HepG2 (cell line): ENCODE measurements at regions not wholly inside any gene's neighbourhood (a gene's known extent, or its start where the extent isn't known, plus 50 kb on each side); places are given as distances from the start of the nearest gene placed in this dataset.

ENCODE experiments used
- FIP1L1 ChIP-seq: fragments of 200-400 bp; formaldehyde crosslinking; IDR thresholded peaks from 2 replicates; pipeline ENCODE4 v1.6.1; 2018; ENCODE audit warnings: low read depth, mild to moderate bottlenecking, low read length, moderate library complexity, borderline replicate concordance; ENCODE audit not compliant: insufficient read depth
- ZNF124 ChIP-seq: sonication (generic); formaldehyde crosslinking; IDR thresholded peaks from 2 replicates; pipeline ENCODE4 v1.4.0; 2020; ENCODE audit warnings: missing genetic modification reagents
- ZNF639 ChIP-seq: conservative IDR thresholded peaks from 2 replicates; pipeline ENCODE4 v1.6.1; 2018; ENCODE audit warnings: missing genetic modification reagents

DNA sequence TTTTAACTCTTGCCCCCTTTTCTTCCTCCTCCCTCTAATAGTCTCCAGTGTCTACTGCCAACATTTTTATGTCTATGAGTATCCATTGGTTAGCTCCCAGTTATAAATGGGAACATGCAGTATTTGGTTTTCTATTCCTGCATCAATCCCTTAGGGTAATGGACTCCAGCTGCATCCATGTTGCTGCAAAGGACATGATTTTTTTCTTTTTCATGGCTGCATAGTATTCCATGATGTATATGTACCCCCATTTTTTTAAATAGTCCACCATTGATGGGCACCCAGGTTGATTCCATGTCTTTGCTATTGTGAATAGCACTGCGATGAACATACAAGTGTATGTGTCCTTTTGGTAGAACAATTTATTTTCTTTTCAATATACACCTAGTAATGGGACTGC, 993.7 kb downstream of the EFNA5 start:
- TF ChIP-seq ZNF639 (CRISPR knock-in tag) (no peak), ZNF124 (no peak), FIP1L1 (no peak)
